H1 (cell line): ENCODE measurements at regions not wholly inside any gene's neighbourhood (a gene's known extent, or its start where the extent isn't known, plus 50 kb on each side); places are given as distances from the start of the nearest gene placed in this dataset.

Experiments used
- CTCF ChIA-PET: fragments of 300-600 bp; sonication (Branson Sonifier 250); formaldehyde crosslinking; loops from one replicate; lab custom pipeline; 2021; ENCODE audit not compliant: partially characterized antibody; lab: Charles Lee
- POLR2A ChIA-PET: fragments of 300-600 bp; sonication (Branson Sonifier 250); formaldehyde crosslinking; loops from one replicate; lab custom pipeline; 2021; ENCODE audit warnings: inconsistent platforms; ENCODE audit not compliant: partially characterized antibody; lab: Charles Lee
- DNase-seq, 2 experiments: peaks; one replicate each; pipeline versions ENCODE4 v3.0.0 to v3.0.0-alpha.2; 2010 to 2022; ENCODE audit warnings: low spot score in 2 of 2, low read depth in 1 of 2, mixed read lengths in 1 of 2
- FAIRE-seq: peaks from 2 replicates; lab custom pipeline; 2011; peaks lifted over from hg19 to GRCh38; lab: Jason Lieb, UNC
- H2AFZ ChIP-seq: 2 replicates; pipeline ENCODE4 v1.8.1; 2012; ENCODE audit warnings: low read length, inconsistent platforms
- H2AK5ac ChIP-seq: 2 replicates; pipeline ENCODE4 v1.6.1; 2013; ENCODE audit warnings: low read depth, low read length
- H2BK120ac ChIP-seq: replicated peaks from 2 replicates; pipeline ENCODE3; 2013; ENCODE audit warnings: low read depth, low read length, inconsistent platforms
- H2BK12ac ChIP-seq: 2 replicates; pipeline ENCODE4 v1.6.1; 2013; ENCODE audit warnings: low read depth, low read length
- H2BK15ac ChIP-seq: 2 replicates; pipeline ENCODE4 v1.6.1; 2013; ENCODE audit warnings: low read length
- H2BK20ac ChIP-seq: 2 replicates; pipeline ENCODE4 v1.6.1; 2013; ENCODE audit warnings: low read length
- H2BK5ac ChIP-seq: 2 replicates; pipeline ENCODE4 v1.6.1; 2013; ENCODE audit warnings: low read depth, low read length
- H3K14ac ChIP-seq: 2 replicates; pipeline ENCODE4 v1.6.1; 2013; ENCODE audit warnings: inconsistent platforms; ENCODE audit not compliant: insufficient read length
- H3K18ac ChIP-seq: 2 replicates; pipeline ENCODE4 v1.6.1; 2013; ENCODE audit warnings: low read length; ENCODE audit errors: extremely low read depth
- H3K23ac ChIP-seq: 2 replicates; pipeline ENCODE4 v1.6.1; 2013; ENCODE audit warnings: inconsistent platforms; ENCODE audit not compliant: insufficient read length
- H3K23me2 ChIP-seq: 2 replicates; pipeline ENCODE4 v1.6.1; 2013; ENCODE audit warnings: low read depth, low read length
- H3K27ac ChIP-seq: 2 replicates; pipeline ENCODE4 v1.6.1; 2011; ENCODE audit warnings: low read depth, low read length, inconsistent platforms
- H3K27me3 ChIP-seq, 4 experiments: replicated peaks in 1 of 4; 1 replicate in 1 of 4; 2 replicates in 3 of 4; pipeline versions ENCODE4 v1.6.1 to v1.8.1; 2011 to 2013; ENCODE audit warnings: low read length in 3 of 4, mild to moderate bottlenecking in 3 of 4, inconsistent platforms in 2 of 4, mixed read lengths in 2 of 4, moderate library complexity in 1 of 4; ENCODE audit not compliant: control insufficient read depth in 3 of 4, insufficient read depth in 3 of 4; ENCODE audit errors: extremely low read depth in 1 of 4
- H3K36me3 ChIP-seq, 4 experiments: 2 replicates each; pipeline versions ENCODE4 v1.6.1 to v1.8.1; 2011 to 2013; ENCODE audit warnings: mild to moderate bottlenecking in 4 of 4, low read length in 3 of 4, moderate library complexity in 2 of 4, control low read depth in 1 of 4, inconsistent platforms in 1 of 4; ENCODE audit not compliant: insufficient read depth in 4 of 4, control insufficient read depth in 2 of 4
- H3K4ac ChIP-seq: replicated peaks from 2 replicates; pipeline ENCODE3; 2013; ENCODE audit warnings: low read length, low read depth, mixed read lengths, inconsistent platforms; ENCODE audit not compliant: insufficient read length
- H3K4me1 ChIP-seq, 4 experiments: replicated peaks in 1 of 4; 1 replicate in 1 of 4; 2 replicates in 3 of 4; pipeline versions ENCODE4 v1.6.1 to v1.8.1; 2011 to 2013; ENCODE audit warnings: low read length in 3 of 4, inconsistent platforms in 2 of 4, mixed read lengths in 1 of 4; ENCODE audit not compliant: insufficient read depth in 4 of 4, control insufficient read depth in 3 of 4
- H3K4me2 ChIP-seq, 2 experiments: 2 replicates each; pipeline versions ENCODE4 v1.6.1 to v1.8.1; 2011 to 2013; ENCODE audit warnings: low read depth in 2 of 2, low read length in 2 of 2, control low read depth in 1 of 2, inconsistent platforms in 1 of 2, mild to moderate bottlenecking in 1 of 2; ENCODE audit not compliant: insufficient read depth in 1 of 2
- H3K4me3 ChIP-seq, 4 experiments: fragments of 200-600, 300-600 bp in 1 of 4; sonication (generic), shearing (Covaris generic), sonication (Bioruptor Twin) in 1 of 4; 2 replicates each; pipeline versions ENCODE4 v1.5.1 to v1.8.1; 2011 to 2016; ENCODE audit warnings: low read length in 4 of 4, low read depth in 3 of 4, control low read depth in 2 of 4, inconsistent platforms in 2 of 4, mild to moderate bottlenecking in 2 of 4, mixed read lengths in 1 of 4, moderate library complexity in 1 of 4; ENCODE audit not compliant: insufficient read depth in 2 of 4; ENCODE audit errors: extremely low read depth in 1 of 4
- H3K56ac ChIP-seq: replicated peaks from 2 replicates; pipeline ENCODE3; 2013; ENCODE audit warnings: low read depth, mild to moderate bottlenecking, mixed read lengths, low read length, inconsistent platforms; ENCODE audit not compliant: insufficient read length
- H3K79me1 ChIP-seq: 2 replicates; pipeline ENCODE4 v1.6.1; 2013; ENCODE audit warnings: low read depth, low read length, control low read depth
- H3K79me2 ChIP-seq, 2 experiments: 2 replicates each; pipeline versions ENCODE4 v1.6.1 to v1.8.1; 2012 to 2013; ENCODE audit warnings: low read length in 2 of 2, mild to moderate bottlenecking in 2 of 2, inconsistent platforms in 1 of 2; ENCODE audit not compliant: insufficient read depth in 2 of 2, control insufficient read depth in 1 of 2
- H3K9ac ChIP-seq, 4 experiments: replicated peaks in 1 of 4; 1 replicate in 1 of 4; 2 replicates in 3 of 4; pipeline versions ENCODE4 v1.6.1 to v1.8.1; 2011 to 2013; ENCODE audit warnings: low read depth in 3 of 4, low read length in 3 of 4, control low read depth in 2 of 4, mild to moderate bottlenecking in 2 of 4, moderate library complexity in 2 of 4, inconsistent platforms in 1 of 4; ENCODE audit errors: extremely low read depth in 1 of 4
- H3K9me3 ChIP-seq, 2 experiments: 2 replicates each; pipeline versions ENCODE4 v1.6.1 to v1.8.1; 2012 to 2013; ENCODE audit warnings: mild to moderate bottlenecking in 2 of 2, moderate library complexity in 2 of 2, control low read depth in 1 of 2, inconsistent platforms in 1 of 2, low read depth in 1 of 2, low read length in 1 of 2, mixed read lengths in 1 of 2; ENCODE audit not compliant: insufficient read depth in 2 of 2
- H4K20me1 ChIP-seq, 2 experiments: replicated peaks in 1 of 2; 2 replicates each; pipeline versions ENCODE3 to v1.8.1; 2011 to 2013; ENCODE audit warnings: inconsistent platforms in 2 of 2, low read length in 2 of 2, mild to moderate bottlenecking in 1 of 2; ENCODE audit not compliant: insufficient read depth in 2 of 2, control insufficient read depth in 1 of 2
- H4K5ac ChIP-seq: 2 replicates; pipeline ENCODE4 v1.6.1; 2013; ENCODE audit warnings: low read length, low read depth, mixed read lengths, inconsistent platforms; ENCODE audit not compliant: insufficient read length
- H4K8ac ChIP-seq: 2 replicates; pipeline ENCODE4 v1.8.0; 2013; ENCODE audit warnings: mild to moderate bottlenecking, moderate library complexity, low read length, inconsistent platforms; ENCODE audit not compliant: insufficient read depth; ENCODE audit errors: extremely low read depth
- H4K91ac ChIP-seq: replicated peaks from 2 replicates; pipeline ENCODE3; 2013; ENCODE audit warnings: low read length, mixed read lengths, inconsistent platforms; ENCODE audit not compliant: insufficient read length
- SAP30 ChIP-seq: fragments of 300-600 bp; sonication (generic); IDR thresholded peaks from 2 replicates; pipeline ENCODE4 v1.7.1; 2012; ENCODE audit warnings: low read length, moderate library complexity, mild to moderate bottlenecking, inconsistent platforms; ENCODE audit not compliant: insufficient read depth, insufficient replicate concordance
- WGBS, 2 experiments: shearing (Covaris generic) in 1 of 2; methylation state at CpG; one replicate each; pipeline versions ENCODE4 v1.1.6 to v1.1.7; 2013 to 2015; ENCODE audit warnings: low lambda C conversion rate in 2 of 2, mixed read lengths in 2 of 2, inconsistent platforms in 1 of 2, low coverage in 1 of 2, missing lambda C conversion rate in 1 of 2; ENCODE audit not compliant: insufficient replicate concordance in 2 of 2, insufficient coverage in 1 of 2, insufficient read length in 1 of 2; ENCODE audit errors: extremely low coverage in 1 of 2, missing lambda C conversion rate in 1 of 2; 5-methylcytosine and 5-hydroxymethylcytosine counted together

- Histone ChIP-seq H2AFZ (no peak overlapping the region), H3K4me3 (no peak overlapping the region), H3K36me3 (no peaks in the 10 kb centered on the region), H4K91ac (no peak overlapping the region), H3K4me2 (no peak overlapping the region), H4K20me1 (no peaks in the 10 kb centered on the region), H3K23ac (no peak overlapping the region), H2BK15ac (no peak overlapping the region), H4K8ac (no peak overlapping the region), H3K9me3 (no peaks in the 10 kb centered on the region), H3K9ac (no peak overlapping the region), H3K56ac (no peak overlapping the region), H3K79me2 (no peaks in the 10 kb centered on the region), H3K23me2 (no peaks in the 10 kb centered on the region), H2BK20ac (no peak overlapping the region), H4K5ac (no peak overlapping the region), H2AK5ac (no peak overlapping the region), H3K4ac (no peak overlapping the region)
- POLR2A ChIA-PET: no interaction called here
- no peak for FAIRE-seq
- no peak for TF ChIP-seq SAP30
- TF ChIP-seq, all 59 proteins: peak for 0
- no peak overlapping the region for H2BK120ac ChIP-seq
- H3K18ac ChIP-seq: no peak overlapping the region
- H2BK12ac ChIP-seq: no peak overlapping the region
- no peaks in the 10 kb centered on the region for H3K79me1 ChIP-seq
- no peak overlapping the region for H3K27ac ChIP-seq
- H3K27me3 ChIP-seq: no peaks in the 10 kb centered on the region
- CTCF ChIA-PET: interaction anchor here (1.1 to 1.2 kb wide), 2 partner anchors 18 to 123 kb away, joined by 3 read pairs; no protein-coding TSS in a partner anchor
- H2BK5ac ChIP-seq: no peak overlapping the region
- DNase-seq: no peak
- no peak overlapping the region for H3K14ac ChIP-seq
- no peaks in the 10 kb centered on the region; a peak in 1 of 7 replicates for H3K4me1 ChIP-seq
- 91% methylated on average over 4 of the region's 4 CpGs; no CpG with 5 or more reads in 1 of the 2 experiments for WGBS, 2 experiments
These were observed 55.5 kb upstream of the FAM20A start for GRCh38 chr17:68656666-68657065.
